Progenitor cell of endocrine pancreas (in vitro differentiated cells): ENCODE measurements at regions not wholly inside any gene's neighbourhood (a gene's known extent, or its start where the extent isn't known, plus 50 kb on each side); places are given as distances from the start of the nearest gene placed in this dataset.

Experiments used
- DNase-seq: peaks from one replicate; pipeline ENCODE4 v3.0.0; 2021; ENCODE audit warnings: low spot score; ENCODE audit not compliant: unreplicated experiment
- H3K27ac Mint-ChIP-seq: 2 replicates; pipeline ENCODE4 v1.8.0; 2021; ENCODE audit warnings: mild to moderate bottlenecking, moderate library complexity, mixed read lengths
- H3K27me3 Mint-ChIP-seq: 2 replicates; pipeline ENCODE4 v1.8.0; 2021; ENCODE audit warnings: mixed read lengths
- H3K36me3 Mint-ChIP-seq: 2 replicates; pipeline ENCODE4 v1.8.0; 2022; ENCODE audit warnings: mixed read lengths; ENCODE audit not compliant: insufficient read depth
- H3K4me1 Mint-ChIP-seq: 2 replicates; pipeline ENCODE4 v1.8.0; 2021; ENCODE audit warnings: low read depth, mixed read lengths
- H3K4me3 Mint-ChIP-seq: 2 replicates; pipeline ENCODE4 v1.8.0; 2021; ENCODE audit warnings: low read depth, mild to moderate bottlenecking, moderate library complexity, mixed read lengths
- H3K9me3 Mint-ChIP-seq: 2 replicates; pipeline ENCODE4 v1.8.0; 2021; ENCODE audit warnings: low read depth, mixed read lengths
- TF ChIP-seq, protein P1 (sequence below): fragments of 200-600 bp; sonication (generic); IDR thresholded peaks from one replicate; pipeline ENCODE4 v1.5.0; 2021; ENCODE audit warnings: antibody characterized with exemption, mild to moderate bottlenecking; ENCODE audit not compliant: unreplicated experiment

DNA sequence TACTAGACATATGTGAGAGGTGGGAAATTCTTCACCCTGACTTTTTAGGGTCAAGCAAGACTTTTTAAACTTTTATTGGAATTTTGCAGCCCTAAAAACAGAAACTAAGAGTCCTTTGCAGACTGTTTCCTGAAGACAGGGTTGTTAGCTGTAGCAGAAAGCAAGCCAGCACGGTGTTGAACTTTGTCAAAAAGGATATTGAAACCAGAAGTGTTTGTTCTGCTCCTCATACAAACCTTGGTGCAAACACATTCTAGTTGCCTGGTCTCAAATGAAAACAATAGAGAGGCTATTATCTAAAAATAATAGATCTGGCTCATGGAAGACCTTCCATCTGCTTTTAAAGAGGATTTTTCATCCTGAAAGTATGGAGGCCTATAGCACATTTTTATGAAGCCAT, 65.8 kb upstream of the IGFBP5 start:
- no peaks in the 10 kb centered on the region for H3K9me3 Mint-ChIP-seq
- no peak overlapping the region for H3K27ac Mint-ChIP-seq
- peaks cover 25% of the 10 kb centered on the region for H3K4me1 Mint-ChIP-seq
- H3K36me3 Mint-ChIP-seq, result no peaks in the 10 kb centered on the region
- no peak overlapping the region for H3K4me3 Mint-ChIP-seq
- H3K27me3 Mint-ChIP-seq, result peaks cover 2% of the 10 kb centered on the region
- TF ChIP-seq, protein P1, sequence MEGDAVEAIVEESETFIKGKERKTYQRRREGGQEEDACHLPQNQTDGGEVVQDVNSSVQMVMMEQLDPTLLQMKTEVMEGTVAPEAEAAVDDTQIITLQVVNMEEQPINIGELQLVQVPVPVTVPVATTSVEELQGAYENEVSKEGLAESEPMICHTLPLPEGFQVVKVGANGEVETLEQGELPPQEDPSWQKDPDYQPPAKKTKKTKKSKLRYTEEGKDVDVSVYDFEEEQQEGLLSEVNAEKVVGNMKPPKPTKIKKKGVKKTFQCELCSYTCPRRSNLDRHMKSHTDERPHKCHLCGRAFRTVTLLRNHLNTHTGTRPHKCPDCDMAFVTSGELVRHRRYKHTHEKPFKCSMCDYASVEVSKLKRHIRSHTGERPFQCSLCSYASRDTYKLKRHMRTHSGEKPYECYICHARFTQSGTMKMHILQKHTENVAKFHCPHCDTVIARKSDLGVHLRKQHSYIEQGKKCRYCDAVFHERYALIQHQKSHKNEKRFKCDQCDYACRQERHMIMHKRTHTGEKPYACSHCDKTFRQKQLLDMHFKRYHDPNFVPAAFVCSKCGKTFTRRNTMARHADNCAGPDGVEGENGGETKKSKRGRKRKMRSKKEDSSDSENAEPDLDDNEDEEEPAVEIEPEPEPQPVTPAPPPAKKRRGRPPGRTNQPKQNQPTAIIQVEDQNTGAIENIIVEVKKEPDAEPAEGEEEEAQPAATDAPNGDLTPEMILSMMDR, result no peak
- DNase-seq, result no peak

DNA sequence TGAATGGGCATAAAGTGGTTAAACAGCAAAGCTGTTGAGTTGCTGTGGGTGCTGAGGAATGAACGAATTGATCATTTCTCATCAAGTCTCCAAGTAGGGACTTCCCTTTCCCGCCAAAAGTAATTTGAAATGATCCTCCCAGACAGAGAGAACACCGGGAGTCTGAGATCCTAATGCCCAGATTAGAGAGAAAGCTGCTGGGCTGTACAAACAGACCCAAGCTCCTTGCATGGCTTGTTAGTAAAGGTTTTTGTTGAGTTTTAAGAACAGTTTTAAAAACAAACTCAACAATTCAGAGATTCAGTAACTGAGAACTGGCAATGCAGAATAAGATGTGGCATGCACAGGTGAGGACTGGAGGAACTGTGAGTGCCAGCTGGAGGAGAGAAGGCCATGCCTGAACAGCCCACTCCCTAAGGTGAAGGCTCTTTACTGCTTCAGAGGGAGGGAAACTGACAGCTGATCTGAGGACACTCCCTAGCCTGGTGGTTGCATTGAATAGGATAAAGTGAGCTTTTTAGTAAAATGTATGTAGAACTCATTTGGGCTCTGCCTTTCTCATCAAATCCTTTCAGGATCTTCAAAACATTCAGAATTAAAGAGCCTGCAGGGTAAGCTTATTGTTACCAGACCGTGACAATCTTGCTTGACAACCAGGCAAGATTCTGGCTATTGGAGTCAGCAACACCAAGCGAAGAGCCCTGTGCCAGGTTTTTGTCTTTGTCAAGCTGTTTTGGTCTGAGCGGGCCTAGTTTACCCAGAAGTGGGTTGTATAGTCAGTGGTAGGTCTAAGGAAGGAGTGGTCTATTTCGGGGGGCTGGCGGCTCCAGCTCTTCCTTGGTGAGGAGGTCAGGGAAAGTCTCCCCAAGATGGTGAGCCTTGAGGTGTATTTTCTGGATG, 63.2 kb upstream of the IGFBP5 start:
- DNase-seq, result no peak
- Mint-ChIP-seq H3K9me3 (no peaks in the 10 kb centered on the region), H3K27me3 (peaks cover 2% of the 10 kb centered on the region), H3K27ac (peak overlapping the region; percentile 21), H3K36me3 (no peaks in the 10 kb centered on the region), H3K4me3 (no peak overlapping the region), H3K4me1 (peaks cover 15% of the 10 kb centered on the region)
- TF ChIP-seq, protein P1, result no peak

DNA sequence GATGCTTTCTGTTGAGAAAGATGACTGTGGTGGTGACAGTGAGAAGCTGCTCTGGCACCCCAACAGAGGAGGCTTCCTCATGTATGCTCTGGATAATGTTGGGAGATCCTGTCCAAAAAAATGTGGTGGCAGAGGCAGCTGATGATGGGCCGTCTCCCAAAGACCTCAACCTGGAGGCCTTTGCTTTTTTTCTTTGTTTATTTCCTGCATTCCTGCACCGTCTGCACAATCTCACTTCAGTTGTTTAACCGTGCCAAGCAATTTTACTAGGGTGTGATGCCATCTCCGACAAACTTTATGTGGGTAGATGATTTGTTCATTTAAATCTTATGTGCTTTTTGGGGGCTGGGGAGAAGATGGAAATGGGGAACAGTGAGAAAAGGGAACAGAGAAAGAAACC, 62.2 kb upstream of the IGFBP5 start:
- no peak for DNase-seq
- peaks cover 2% of the 10 kb centered on the region for H3K27me3 Mint-ChIP-seq
- no peak overlapping the region for H3K4me3 Mint-ChIP-seq
- TF ChIP-seq, protein P1, result no peak
- peak overlapping the region; percentile 34 for H3K27ac Mint-ChIP-seq
- no peaks in the 10 kb centered on the region for H3K9me3 Mint-ChIP-seq
- no peaks in the 10 kb centered on the region for H3K36me3 Mint-ChIP-seq
- H3K4me1 Mint-ChIP-seq, result peaks cover 12% of the 10 kb centered on the region

DNA sequence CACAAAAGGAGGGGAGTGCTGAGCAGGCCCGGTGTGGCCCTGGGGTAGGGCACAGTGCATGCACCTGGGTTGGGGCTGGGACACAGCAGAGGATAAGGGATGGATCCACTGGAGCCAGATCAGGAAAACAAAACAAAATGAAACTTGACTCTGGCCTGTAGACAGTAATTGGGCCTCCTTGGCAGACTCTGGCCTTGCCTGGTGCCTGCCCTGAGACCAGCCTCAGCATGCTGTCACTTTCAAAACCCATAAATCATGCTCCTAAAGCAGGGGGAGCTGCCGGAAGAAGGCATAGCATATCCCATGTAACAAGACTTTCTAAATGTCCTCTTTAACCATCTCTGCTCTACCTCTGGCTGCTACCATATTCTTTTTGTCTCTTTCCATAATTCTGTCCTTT, 61.1 kb upstream of the IGFBP5 start:
- peaks cover 12% of the 10 kb centered on the region for H3K4me1 Mint-ChIP-seq
- TF ChIP-seq, protein P1, result no peak
- H3K36me3 Mint-ChIP-seq, result no peaks in the 10 kb centered on the region
- no peak for DNase-seq
- peaks cover 2% of the 10 kb centered on the region for H3K27me3 Mint-ChIP-seq
- H3K27ac Mint-ChIP-seq, result no peak overlapping the region
- no peaks in the 10 kb centered on the region for H3K9me3 Mint-ChIP-seq
- H3K4me3 Mint-ChIP-seq, result no peak overlapping the region

DNA sequence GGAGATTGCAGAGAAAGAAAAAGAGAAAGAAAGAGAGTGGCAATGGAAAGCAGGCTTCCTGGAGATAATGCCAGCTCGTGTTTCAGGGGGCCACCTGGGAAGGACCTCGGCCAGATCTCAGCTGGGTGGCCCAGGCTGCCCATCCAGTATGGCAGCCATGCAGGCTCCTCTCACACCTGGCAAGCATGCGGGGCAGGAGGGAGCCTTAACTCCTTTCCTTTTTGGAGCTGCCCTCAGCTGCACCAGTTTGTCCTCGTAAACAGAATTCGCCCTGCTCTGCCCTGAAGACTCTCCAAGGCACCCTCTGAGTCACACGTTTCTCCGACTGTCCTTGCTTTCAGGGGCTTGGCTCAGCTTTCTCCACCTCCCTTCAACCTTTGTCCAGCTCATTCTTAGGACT, 59.5 kb upstream of the IGFBP5 start:
- Mint-ChIP-seq H3K27me3 (peaks cover 2% of the 10 kb centered on the region), H3K4me1 (peaks cover 12% of the 10 kb centered on the region), H3K4me3 (no peak overlapping the region), H3K9me3 (no peaks in the 10 kb centered on the region), H3K27ac (no peak overlapping the region), H3K36me3 (no peaks in the 10 kb centered on the region)
- DNase-seq, result no peak
- TF ChIP-seq, protein P1, result no peak
